ENCODE measurements at regions not wholly inside any gene's neighbourhood (a gene's known extent, or its start where the extent isn't known, plus 50 kb on each side); places are given as distances from the start of the nearest gene placed in this dataset.

DNA sequence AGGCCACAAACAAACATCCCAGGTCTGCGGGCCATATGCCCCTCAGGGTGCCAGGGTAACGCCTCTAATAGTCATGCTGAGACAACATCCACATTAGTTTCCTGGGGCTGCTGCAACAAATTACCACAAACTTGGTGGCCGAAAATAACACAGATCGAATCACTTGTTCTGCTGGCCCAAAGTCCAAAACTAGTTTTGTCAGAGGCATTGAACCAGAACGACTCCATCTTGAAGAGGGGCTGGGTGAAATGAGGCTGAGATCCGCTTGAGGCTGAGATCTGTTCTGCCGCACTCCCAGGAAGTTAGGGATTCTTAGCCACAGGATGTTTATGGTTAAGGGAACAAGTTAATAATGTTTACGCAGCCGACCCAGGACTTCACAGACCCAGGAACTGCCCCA, 66.7 kb downstream of the COPS8 start:
- H3K4me2 ChIP-seq (ENCODE audit: insufficient read depth, low read length), result no peak overlapping the region
- BruUV-seq (replicated peaks), result no TSS peak
- H3K4me3 ChIP-seq (replicated peaks in 1 of 3; ENCODE audit: insufficient read depth in 1 of 3, low read depth in 1 of 3, low read length in 3 of 3), result no peak overlapping the region
- H2AFZ ChIP-seq (ENCODE audit: low read depth, low read length), result no peak overlapping the region
- no peaks in the 10 kb centered on the region for H3K27me3 ChIP-seq (ENCODE audit: control insufficient read depth in 2 of 2, insufficient read depth in 2 of 2, low read length in 2 of 2)
- no peaks in the 10 kb centered on the region for H3K9me3 ChIP-seq (replicated peaks; ENCODE audit: control insufficient read depth, insufficient read depth, low read length)
- no peaks in the 10 kb centered on the region for H3K36me3 ChIP-seq (ENCODE audit: control insufficient read depth in 2 of 2, extremely low read depth in 1 of 2, insufficient read depth in 2 of 2, low read length in 2 of 2)
- peaks cover 6% of the 10 kb centered on the region for H3K4me1 ChIP-seq (ENCODE audit: control insufficient read depth, extremely low read depth, insufficient read depth, low read length)
- TF ChIP-seq CTCF (IDR thresholded peaks at IDR 0.05; ENCODE audit: extremely low read depth in 1 of 2, insufficient read depth in 1 of 2, low read depth in 1 of 2, low read length in 2 of 2) (no peak), JUN (IDR thresholded peaks at IDR 0.05; ENCODE audit: borderline replicate concordance, insufficient read depth, insufficient read length, low read depth) (no peak), FOS (IDR thresholded peaks at IDR 0.05; ENCODE audit: borderline replicate concordance, insufficient read depth, low read length) (no peak), POLR2AphosphoS5 (IDR thresholded peaks at IDR 0.05; ENCODE audit: insufficient read depth, low read depth, low read length) (no peak), MYC (IDR thresholded peaks at IDR 0.05; ENCODE audit: low read depth, low read length) (no peak), EZH2 (IDR thresholded peaks at IDR 0.05; ENCODE audit: borderline replicate concordance, low read depth, low read length, severe bottlenecking) (no peak)
- TF ChIP-seq, protein P1, sequence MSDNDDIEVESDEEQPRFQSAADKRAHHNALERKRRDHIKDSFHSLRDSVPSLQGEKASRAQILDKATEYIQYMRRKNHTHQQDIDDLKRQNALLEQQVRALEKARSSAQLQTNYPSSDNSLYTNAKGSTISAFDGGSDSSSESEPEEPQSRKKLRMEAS (IDR thresholded peaks at IDR 0.05; ENCODE audit: insufficient read depth, insufficient read length), result no peak
- H4K20me1 ChIP-seq (replicated peaks; ENCODE audit: control insufficient read depth, extremely low read depth, insufficient read depth, low read length), result no peaks in the 10 kb centered on the region
- FAIRE-seq (no peak), DNase-seq (ENCODE audit: low read depth, low spot score) (no peak)
- H3K79me2 ChIP-seq (ENCODE audit: control insufficient read depth, insufficient read depth, low read length), result no peaks in the 10 kb centered on the region
- intact Hi-C loops (cut with micrococcal nuclease) (loop anchor here (5.0 kb wide), 1 partner anchor 170 kb away; no protein-coding TSS in a partner anchor), dilution Hi-C loops (cut with MboI; ENCODE audit: extremely low pct_ligation_motif_present, low sequenced_read_pairs) (no loop called here)
- no peaks in the 10 kb centered on the region for H3K9me1 ChIP-seq (replicated peaks; ENCODE audit: control insufficient read depth, extremely low read depth, insufficient read depth, low read length)
- POLR2A ChIA-PET, result no interaction called here
- CTCF ChIA-PET, result interaction anchor here (1.0 kb wide), 1 partner anchor 59 kb away, joined by 3 read pairs; no protein-coding TSS in a partner anchor
- no peak overlapping the region for H3K9ac ChIP-seq (replicated peaks; ENCODE audit: extremely low read depth, insufficient read depth, low read length)
- H3K27ac ChIP-seq (ENCODE audit: insufficient read depth, low read depth, low read length), result no peak overlapping the region
